ENCODE measurements at regions not wholly inside any gene's neighbourhood (a gene's known extent, or its start where the extent isn't known, plus 50 kb on each side); places are given as distances from the start of the nearest gene placed in this dataset.
"Not testable (repeated sequence)": the region's sequence is repeated elsewhere in the genome, so short reads cannot be mapped to it uniquely, and the experiment has no call there.

DNA sequence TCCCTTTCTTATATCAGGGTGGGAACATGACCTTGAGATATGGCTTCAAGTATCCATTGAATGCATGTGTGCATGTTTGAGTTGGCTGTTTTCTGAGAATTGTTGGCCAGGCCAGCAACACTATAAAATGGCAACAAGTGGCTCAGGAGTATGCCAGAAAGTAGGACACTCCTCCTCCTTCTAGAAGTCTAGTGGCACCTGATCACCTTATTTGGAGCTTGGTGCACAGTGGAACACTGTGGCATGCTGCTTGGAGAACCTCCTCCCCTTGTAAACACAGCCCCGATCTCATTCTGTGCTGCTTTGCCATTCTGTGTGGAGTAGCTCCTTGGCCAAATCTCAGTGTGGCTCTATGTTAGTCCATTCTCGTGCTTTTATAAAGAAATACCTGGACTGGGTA lies 114.8 kb upstream of the NDN start:
- Histone ChIP-seq H3K4me3 (no peak overlapping the region), H3K27me3 (no peaks in the 10 kb centered on the region), H3K9me3 (no peaks in the 10 kb centered on the region), H3K36me3 (no peaks in the 10 kb centered on the region), H3K27ac (no peak overlapping the region), H3K4me1 (no peaks in the 10 kb centered on the region)
- DNase-seq: no peak
- TF ChIP-seq, protein P1, sequence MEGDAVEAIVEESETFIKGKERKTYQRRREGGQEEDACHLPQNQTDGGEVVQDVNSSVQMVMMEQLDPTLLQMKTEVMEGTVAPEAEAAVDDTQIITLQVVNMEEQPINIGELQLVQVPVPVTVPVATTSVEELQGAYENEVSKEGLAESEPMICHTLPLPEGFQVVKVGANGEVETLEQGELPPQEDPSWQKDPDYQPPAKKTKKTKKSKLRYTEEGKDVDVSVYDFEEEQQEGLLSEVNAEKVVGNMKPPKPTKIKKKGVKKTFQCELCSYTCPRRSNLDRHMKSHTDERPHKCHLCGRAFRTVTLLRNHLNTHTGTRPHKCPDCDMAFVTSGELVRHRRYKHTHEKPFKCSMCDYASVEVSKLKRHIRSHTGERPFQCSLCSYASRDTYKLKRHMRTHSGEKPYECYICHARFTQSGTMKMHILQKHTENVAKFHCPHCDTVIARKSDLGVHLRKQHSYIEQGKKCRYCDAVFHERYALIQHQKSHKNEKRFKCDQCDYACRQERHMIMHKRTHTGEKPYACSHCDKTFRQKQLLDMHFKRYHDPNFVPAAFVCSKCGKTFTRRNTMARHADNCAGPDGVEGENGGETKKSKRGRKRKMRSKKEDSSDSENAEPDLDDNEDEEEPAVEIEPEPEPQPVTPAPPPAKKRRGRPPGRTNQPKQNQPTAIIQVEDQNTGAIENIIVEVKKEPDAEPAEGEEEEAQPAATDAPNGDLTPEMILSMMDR (IDR thresholded peaks at IDR 0.05): no peak
- TF ChIP-seq POLR2A (IDR thresholded peaks at IDR 0.05): no peak
- intact Hi-C loops (cut with DNase I; ENCODE audit: low total_unique reads): no loop called here

- H3K27me3 ChIP-seq; H3K4me1 ChIP-seq; DNase-seq; H3K4me3 ChIP-seq; H3K27ac ChIP-seq; H3K36me3 ChIP-seq; intact Hi-C loops (cut with DNase I; ENCODE audit: low total_unique reads); H3K9me3 ChIP-seq: not testable (repeated sequence)
These were observed 115.9 kb upstream of the NDN start for GRCh38 chr15:23802896-23803435.

- no peak for DNase-seq
- H3K4me1 ChIP-seq: no peaks in the 10 kb centered on the region
- H3K36me3 ChIP-seq: no peaks in the 10 kb centered on the region
- intact Hi-C loops (cut with DNase I; ENCODE audit: low total_unique reads): no loop called here
- no peaks in the 10 kb centered on the region for H3K27me3 ChIP-seq
- H3K9me3 ChIP-seq: no peaks in the 10 kb centered on the region
- no peak overlapping the region for H3K27ac ChIP-seq
- no peak for TF ChIP-seq POLR2A (IDR thresholded peaks at IDR 0.05)
- TF ChIP-seq, protein P1 (IDR thresholded peaks at IDR 0.05): no peak
- H3K4me3 ChIP-seq: no peak overlapping the region
These were observed 119.9 kb upstream of the NDN start for GRCh38 chr15:23806980-23807379.

GRCh38 chr15:23823508-23823907 lies 136.4 kb upstream of the NDN start:
- no peak for DNase-seq
- H3K36me3 ChIP-seq: no peaks in the 10 kb centered on the region
- H3K4me1 ChIP-seq: no peaks in the 10 kb centered on the region
- H3K4me3 ChIP-seq: no peak overlapping the region
- no peaks in the 10 kb centered on the region for H3K27me3 ChIP-seq
- intact Hi-C loops (cut with DNase I; ENCODE audit: low total_unique reads): no loop called here
- no peak for TF ChIP-seq POLR2A (IDR thresholded peaks at IDR 0.05)
- TF ChIP-seq, protein P1 (IDR thresholded peaks at IDR 0.05): no peak
- H3K9me3 ChIP-seq: no peaks in the 10 kb centered on the region
- H3K27ac ChIP-seq: no peak overlapping the region

- Histone ChIP-seq H3K27ac (no peak overlapping the region), H3K4me1 (no peaks in the 10 kb centered on the region), H3K36me3 (no peaks in the 10 kb centered on the region), H3K9me3 (no peaks in the 10 kb centered on the region), H3K27me3 (no peaks in the 10 kb centered on the region), H3K4me3 (no peak overlapping the region)
- intact Hi-C loops (cut with DNase I; ENCODE audit: low total_unique reads): no loop called here
- TF ChIP-seq, protein P1 (IDR thresholded peaks at IDR 0.05): no peak
- no peak for TF ChIP-seq POLR2A (IDR thresholded peaks at IDR 0.05)
- DNase-seq: no peak
These were observed 141.7 kb upstream of the NDN start for GRCh38 chr15:23828786-23829185.

DNA sequence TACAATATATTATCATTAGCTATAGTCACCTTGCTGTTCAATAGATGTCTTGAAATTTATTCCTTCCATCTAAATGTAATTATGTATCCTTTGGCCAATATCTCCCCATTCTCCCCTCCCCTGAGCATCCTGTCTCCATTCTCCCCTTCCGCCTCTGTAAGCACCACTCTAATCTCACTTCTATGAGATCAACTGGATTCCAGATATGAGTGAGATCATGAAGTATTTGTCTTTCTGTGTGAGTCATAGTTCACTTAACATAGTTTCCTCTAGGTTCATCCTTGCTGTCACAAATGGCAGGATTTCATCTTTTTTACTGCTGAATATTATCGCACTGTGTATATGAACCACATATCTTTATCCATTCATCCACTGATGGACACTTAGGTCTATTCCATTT lies 148.8 kb upstream of the NDN start:
- no peak for TF ChIP-seq POLR2A (IDR thresholded peaks at IDR 0.05)
- H3K36me3 ChIP-seq: no peaks in the 10 kb centered on the region
- H3K9me3 ChIP-seq: no peaks in the 10 kb centered on the region
- H3K4me1 ChIP-seq: no peaks in the 10 kb centered on the region
- H3K27me3 ChIP-seq: no peaks in the 10 kb centered on the region
- intact Hi-C loops (cut with DNase I; ENCODE audit: low total_unique reads): no loop called here
- no peak overlapping the region for H3K27ac ChIP-seq
- no peak overlapping the region for H3K4me3 ChIP-seq
- DNase-seq: no peak

Measured in uterus (tissue), 3 donors.